ENCODE measurements at regions not wholly inside any gene's neighbourhood (a gene's known extent, or its start where the extent isn't known, plus 50 kb on each side); places are given as distances from the start of the nearest gene placed in this dataset.

- Histone ChIP-seq H3K4me2 (ENCODE audit: insufficient read depth, low read length) (no peak overlapping the region), H3K27ac (ENCODE audit: insufficient read depth, low read depth, low read length) (no peak overlapping the region), H4K20me1 (replicated peaks; ENCODE audit: control insufficient read depth, extremely low read depth, insufficient read depth, low read length) (no peaks in the 10 kb centered on the region), H2AFZ (ENCODE audit: low read depth, low read length) (no peak overlapping the region), H3K9ac (replicated peaks; ENCODE audit: extremely low read depth, insufficient read depth, low read length) (no peak overlapping the region), H3K27me3 (ENCODE audit: control insufficient read depth in 2 of 2, insufficient read depth in 2 of 2, low read length in 2 of 2) (no peaks in the 10 kb centered on the region), H3K36me3 (ENCODE audit: control insufficient read depth in 2 of 2, extremely low read depth in 1 of 2, insufficient read depth in 2 of 2, low read length in 2 of 2) (no peaks in the 10 kb centered on the region), H3K79me2 (ENCODE audit: control insufficient read depth, insufficient read depth, low read length) (no peaks in the 10 kb centered on the region), H3K4me3 (replicated peaks in 1 of 3; ENCODE audit: insufficient read depth in 1 of 3, low read depth in 1 of 3, low read length in 3 of 3) (no peak overlapping the region), H3K9me3 (replicated peaks; ENCODE audit: control insufficient read depth, insufficient read depth, low read length) (no peaks in the 10 kb centered on the region), H3K9me1 (replicated peaks; ENCODE audit: control insufficient read depth, extremely low read depth, insufficient read depth, low read length) (no peaks in the 10 kb centered on the region), H3K4me1 (ENCODE audit: control insufficient read depth, extremely low read depth, insufficient read depth, low read length) (peaks cover 17% of the 10 kb centered on the region)
- intact Hi-C loops (cut with micrococcal nuclease), result no loop called here
- BruUV-seq (replicated peaks), result no TSS peak
- no peak for FAIRE-seq
- POLR2A ChIA-PET, result no interaction called here
- dilution Hi-C loops (cut with MboI; ENCODE audit: extremely low pct_ligation_motif_present, low sequenced_read_pairs), result no loop called here
- DNase-seq (ENCODE audit: low read depth, low spot score), result no peak
- TF ChIP-seq EZH2 (IDR thresholded peaks at IDR 0.05; ENCODE audit: borderline replicate concordance, low read depth, low read length, severe bottlenecking), result no peak
- TF ChIP-seq MAX (IDR thresholded peaks at IDR 0.05; ENCODE audit: insufficient read depth, insufficient read length), result no peak
- no peak for TF ChIP-seq GATA2 (IDR thresholded peaks at IDR 0.05; ENCODE audit: insufficient read depth, insufficient read length, low read depth, low read length)
- TF ChIP-seq JUN (IDR thresholded peaks at IDR 0.05; ENCODE audit: borderline replicate concordance, insufficient read depth, insufficient read length, low read depth), result no peak
- TF ChIP-seq FOS (IDR thresholded peaks at IDR 0.05; ENCODE audit: borderline replicate concordance, insufficient read depth, low read length), result no peak
- TF ChIP-seq MYC (IDR thresholded peaks at IDR 0.05; ENCODE audit: low read depth, low read length), result no peak
- TF ChIP-seq POLR2AphosphoS5 (IDR thresholded peaks at IDR 0.05; ENCODE audit: insufficient read depth, low read depth, low read length), result no peak
- TF ChIP-seq POLR2A (IDR thresholded peaks at IDR 0.05; ENCODE audit: low read depth, low read length), result no peak
- no peak for TF ChIP-seq CTCF (IDR thresholded peaks at IDR 0.05; ENCODE audit: extremely low read depth in 1 of 2, insufficient read depth in 1 of 2, low read depth in 1 of 2, low read length in 2 of 2)
- CTCF ChIA-PET, result no interaction called here
These were observed 145.6 kb downstream of the NDUFA10 start for GRCh38 chr2:239879423-239880084.
